ENCODE measurements at regions not wholly inside any gene's neighbourhood (a gene's known extent, or its start where the extent isn't known, plus 50 kb on each side); places are given as distances from the start of the nearest gene placed in this dataset.
A peak's percentile ranks its signal among the peaks of the same experiment; 100 is the strongest.

- peak; percentile 47 for DNase-seq (ENCODE audit: low spot score)
- H3K4me3 ChIP-seq = no peak overlapping the region
- no peaks in the 10 kb centered on the region for H3K36me3 ChIP-seq
- TF ChIP-seq, protein P1, sequence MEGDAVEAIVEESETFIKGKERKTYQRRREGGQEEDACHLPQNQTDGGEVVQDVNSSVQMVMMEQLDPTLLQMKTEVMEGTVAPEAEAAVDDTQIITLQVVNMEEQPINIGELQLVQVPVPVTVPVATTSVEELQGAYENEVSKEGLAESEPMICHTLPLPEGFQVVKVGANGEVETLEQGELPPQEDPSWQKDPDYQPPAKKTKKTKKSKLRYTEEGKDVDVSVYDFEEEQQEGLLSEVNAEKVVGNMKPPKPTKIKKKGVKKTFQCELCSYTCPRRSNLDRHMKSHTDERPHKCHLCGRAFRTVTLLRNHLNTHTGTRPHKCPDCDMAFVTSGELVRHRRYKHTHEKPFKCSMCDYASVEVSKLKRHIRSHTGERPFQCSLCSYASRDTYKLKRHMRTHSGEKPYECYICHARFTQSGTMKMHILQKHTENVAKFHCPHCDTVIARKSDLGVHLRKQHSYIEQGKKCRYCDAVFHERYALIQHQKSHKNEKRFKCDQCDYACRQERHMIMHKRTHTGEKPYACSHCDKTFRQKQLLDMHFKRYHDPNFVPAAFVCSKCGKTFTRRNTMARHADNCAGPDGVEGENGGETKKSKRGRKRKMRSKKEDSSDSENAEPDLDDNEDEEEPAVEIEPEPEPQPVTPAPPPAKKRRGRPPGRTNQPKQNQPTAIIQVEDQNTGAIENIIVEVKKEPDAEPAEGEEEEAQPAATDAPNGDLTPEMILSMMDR (IDR thresholded peaks at IDR 0.05) = no peak
- H3K9me3 ChIP-seq = no peaks in the 10 kb centered on the region
- no peaks in the 10 kb centered on the region for H3K27me3 ChIP-seq
- H3K27ac ChIP-seq = no peak overlapping the region
- peaks cover 0 to 8% of the 10 kb centered on the region in 2 donors for H3K4me1 ChIP-seq
Observed at GRCh38 chr6:169933251-169933821, 181.9 kb downstream of the ERMARD start.

GRCh38 chr6:169932491-169932890 is 181.1 kb downstream of the ERMARD start:
- TF ChIP-seq, protein P1 (IDR thresholded peaks at IDR 0.05) = no peak
- peak; percentile 30 for DNase-seq (ENCODE audit: low spot score)

DNA sequence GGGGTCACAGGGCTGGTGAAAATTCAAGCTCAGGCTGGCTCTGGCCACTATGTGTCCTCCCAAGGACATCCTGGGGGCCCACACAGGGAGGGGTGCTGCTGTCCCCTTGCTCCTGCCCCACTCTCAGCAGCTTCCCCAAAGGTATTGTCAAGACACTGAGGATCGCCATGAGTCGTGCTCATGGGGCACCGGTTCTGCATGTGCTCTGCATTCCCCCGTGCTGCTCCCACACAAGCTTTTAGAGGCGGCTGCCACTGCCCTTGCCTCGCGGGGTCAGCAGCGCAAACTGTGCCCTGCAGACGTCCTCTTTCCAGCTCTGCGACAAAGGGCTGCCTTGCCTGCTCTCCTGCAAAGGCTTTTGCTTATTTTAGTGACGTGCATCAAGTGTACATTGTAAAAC is 179.8 kb downstream of the ERMARD start:
- H3K4me1 ChIP-seq = peaks cover 0 to 8% of the 10 kb centered on the region in 2 donors
- H3K9me3 ChIP-seq = no peaks in the 10 kb centered on the region
- DNase-seq (ENCODE audit: low spot score) = peak; percentile 55
- H3K27ac ChIP-seq = no peak overlapping the region
- no peak overlapping the region for H3K4me3 ChIP-seq
- TF ChIP-seq, protein P1 (IDR thresholded peaks at IDR 0.05) = no peak
- H3K36me3 ChIP-seq = no peaks in the 10 kb centered on the region
- H3K27me3 ChIP-seq = no peaks in the 10 kb centered on the region

More at GRCh38 chr6:169932491-169932890, 181.1 kb downstream of the ERMARD start:
- no peaks in the 10 kb centered on the region for H3K9me3 ChIP-seq
- no peak overlapping the region for H3K27ac ChIP-seq
- no peak overlapping the region for H3K4me3 ChIP-seq
- peaks cover 0 to 8% of the 10 kb centered on the region in 2 donors for H3K4me1 ChIP-seq
- H3K36me3 ChIP-seq = no peaks in the 10 kb centered on the region
- H3K27me3 ChIP-seq = no peaks in the 10 kb centered on the region

- H3K9me3 ChIP-seq = no peaks in the 10 kb centered on the region
Observed at GRCh38 chr6:169930799-169931198, 179.4 kb downstream of the ERMARD start.

GRCh38 chr6:169927711-169928110 is 176.3 kb downstream of the ERMARD start:
- Histone ChIP-seq H3K9me3 (no peaks in the 10 kb centered on the region), H3K36me3 (no peaks in the 10 kb centered on the region), H3K4me1 (no peaks in the 10 kb centered on the region), H3K27ac (no peak overlapping the region), H3K4me3 (no peak overlapping the region), H3K27me3 (no peaks in the 10 kb centered on the region)
- no peak for DNase-seq (ENCODE audit: low spot score)
- TF ChIP-seq, protein P1 (IDR thresholded peaks at IDR 0.05) = no peak

More at GRCh38 chr6:169930799-169931198, 179.4 kb downstream of the ERMARD start:
- Histone ChIP-seq H3K4me3 (no peak overlapping the region), H3K27me3 (no peaks in the 10 kb centered on the region), H3K27ac (no peak overlapping the region), H3K4me1 (peaks cover 0 to 8% of the 10 kb centered on the region in 2 donors), H3K36me3 (no peaks in the 10 kb centered on the region)
- DNase-seq (ENCODE audit: low spot score) = peak; percentile 49
- TF ChIP-seq, protein P1 (IDR thresholded peaks at IDR 0.05) = no peak
